K562 (cell line): ENCODE measurements at regions not wholly inside any gene's neighbourhood (a gene's known extent, or its start where the extent isn't known, plus 50 kb on each side); places are given as distances from the start of the nearest gene placed in this dataset.

Experiments
- ATAC-seq: fragments of 200-7000 bp; cut with Tn5 transposase; 3 replicates; pipeline ENCODE4 v1.9.1; 2020; ENCODE audit warnings: moderate library complexity
- BruUV-seq: library from RNA; stranded (reverse); fragments of 400-500 nt; replicated peaks from 2 replicates; lab custom pipeline; 2021; lab: Mats Ljungman, UMichigan
- CTCF ChIA-PET: fragments of 300-600 bp; formaldehyde crosslinking; extraction: SDS; loops from one replicate; lab custom pipeline; 2021; ENCODE audit warnings: low intra/inter-chr PET ratio; lab: Yijun Ruan, JAX
- POLR2A ChIA-PET: fragments of 300-600, 350-650 bp; sonication (Branson Sonifier 250); formaldehyde crosslinking; extraction: SDS; loops from one replicate; lab custom pipeline; 2021; ENCODE audit warnings: antibody characterized with exemption, inconsistent platforms; lab: Yijun Ruan, JAX
- DNase-seq, 4 experiments: peaks; one replicate each; pipeline versions ENCODE4 v3.0.0 to v3.0.0-alpha.2; 2011 to 2018; ENCODE audit warnings: low spot score in 3 of 4, mixed read lengths in 3 of 4; ENCODE audit errors: extremely low read depth in 1 of 4
- FAIRE-seq: peaks from 2 replicates; lab custom pipeline; 2011; peaks lifted over from hg19 to GRCh38; lab: Jason Lieb, UNC
- H2AFZ ChIP-seq: 2 replicates; pipeline ENCODE4 v1.6.0; 2011; ENCODE audit warnings: low read depth, low read length, control low read depth, inconsistent platforms
- H3K27ac ChIP-seq: fragments of 200-600 bp; 3 replicates; pipeline ENCODE4 v1.8.0; 2011; ENCODE audit warnings: low read depth, mild to moderate bottlenecking, control low read depth, inconsistent platforms, low read length, moderate library complexity, mixed read lengths; ENCODE audit errors: extremely low read depth
- H3K27me3 ChIP-seq, 2 experiments: fragments of 300-600 bp in 1 of 2; 2 replicates in 1 of 2; 3 replicates in 1 of 2; pipeline versions ENCODE4 v1.6.0 to v1.8.0; 2011; ENCODE audit warnings: inconsistent platforms in 2 of 2, low read length in 2 of 2, mild to moderate bottlenecking in 1 of 2, mixed read lengths in 1 of 2, moderate library complexity in 1 of 2; ENCODE audit not compliant: control insufficient read depth in 2 of 2, insufficient read depth in 2 of 2
- H3K36me3 ChIP-seq: fragments of 300-600 bp; 3 replicates; pipeline ENCODE4 v1.8.0; 2011; ENCODE audit warnings: mild to moderate bottlenecking, low read length, inconsistent platforms; ENCODE audit not compliant: control insufficient read depth, insufficient read depth
- H3K4me1 ChIP-seq, 2 experiments: fragments of 200-600 bp in 1 of 2; replicated peaks in 1 of 2; 2 replicates in 1 of 2; 3 replicates in 1 of 2; pipeline versions ENCODE4 v1.5.1 to v1.8.0; 2011; ENCODE audit warnings: inconsistent platforms in 2 of 2, low read length in 2 of 2, mild to moderate bottlenecking in 1 of 2, mixed read lengths in 1 of 2, moderate library complexity in 1 of 2; ENCODE audit not compliant: control insufficient read depth in 2 of 2, insufficient read depth in 2 of 2
- H3K4me2 ChIP-seq: 2 replicates; pipeline ENCODE4 v1.6.1; 2011; ENCODE audit warnings: low read length, control low read depth, inconsistent platforms, mixed read lengths; ENCODE audit not compliant: insufficient read depth
- H3K4me3 ChIP-seq: fragments of 200-600 bp; sonication (generic), shearing (Covaris generic); 2 replicates; pipeline ENCODE4 v1.5.1; 2016; ENCODE audit warnings: control low read depth, inconsistent platforms
- H3K79me2 ChIP-seq: fragments of 200-600 bp; 3 replicates; pipeline ENCODE4 v1.8.0; 2011; ENCODE audit warnings: low read length, inconsistent platforms; ENCODE audit not compliant: control insufficient read depth, insufficient read depth
- H3K9ac ChIP-seq, 2 experiments: 2 replicates each; pipeline versions ENCODE4 v1.6.0 to v1.6.1; 2011; ENCODE audit warnings: low read depth in 2 of 2, low read length in 2 of 2, control low read depth in 1 of 2, inconsistent platforms in 1 of 2, mild to moderate bottlenecking in 1 of 2, mixed read lengths in 1 of 2; ENCODE audit not compliant: insufficient read depth in 1 of 2
- H3K9me1 ChIP-seq: one replicate; pipeline ENCODE4 v1.6.0; 2011; ENCODE audit warnings: inconsistent platforms, mild to moderate bottlenecking, low read length, moderate library complexity; ENCODE audit not compliant: control insufficient read depth, insufficient read depth
- H3K9me3 ChIP-seq: replicated peaks from 2 replicates; pipeline ENCODE4 v1.5.1; 2011; ENCODE audit warnings: low read depth, low read length, inconsistent platforms; ENCODE audit not compliant: control insufficient read depth, insufficient read depth
- H4K20me1 ChIP-seq: replicated peaks from 2 replicates; pipeline ENCODE4 v1.6.1; 2011; ENCODE audit warnings: low read length, inconsistent platforms, mixed read lengths; ENCODE audit not compliant: control insufficient read depth, insufficient read depth
- ARHGAP35 ChIP-seq: fragments of 450-650 bp; IDR thresholded peaks from 2 replicates; pipeline ENCODE4 v1.6.1; 2018; ENCODE audit not compliant: partially characterized antibody
- CBX8 ChIP-seq: fragments of 200-600 bp; sonication (generic); IDR thresholded peaks from 2 replicates; pipeline ENCODE4 v1.6.1; 2012; ENCODE audit warnings: borderline replicate concordance, mixed run types, low read depth, mild to moderate bottlenecking, moderate library complexity, mixed read lengths, low read length, control low read depth, inconsistent platforms; ENCODE audit not compliant: poor library complexity, severe bottlenecking; ENCODE audit errors: extremely low read depth
- CSDE1 ChIP-seq, 2 experiments: fragments of 450-650 bp; IDR thresholded peaks; 2 replicates each; pipeline ENCODE4 v1.6.1; 2016; ENCODE audit warnings: mild to moderate bottlenecking in 1 of 2
- MAFK ChIP-seq: IDR thresholded peaks from 2 replicates; pipeline ENCODE4 v1.6.1; 2011; ENCODE audit warnings: low read length, improper control_type of control experiment
- NCOR1 ChIP-seq: fragments of 450-650 bp; IDR thresholded peaks from 2 replicates; pipeline ENCODE4 v1.6.1; 2016; ENCODE audit warnings: mild to moderate bottlenecking, moderate library complexity
- RBM15 ChIP-seq: fragments of 200-400 bp; formaldehyde crosslinking; IDR thresholded peaks from 2 replicates; pipeline ENCODE4 v1.6.1; 2018; ENCODE audit warnings: mild to moderate bottlenecking, low read length, moderate library complexity; ENCODE audit not compliant: insufficient read depth
- SETDB1 ChIP-seq: IDR thresholded peaks from one replicate; pipeline ENCODE4 v1.6.1; 2012; ENCODE audit warnings: low read length, control low read depth, inconsistent platforms
- SP2 ChIP-seq: IDR thresholded peaks from 2 replicates; pipeline ENCODE4 v1.6.1; 2011; ENCODE audit warnings: mild to moderate bottlenecking, low read depth, low read length, moderate library complexity; ENCODE audit not compliant: poor library complexity, severe bottlenecking; ENCODE audit errors: extremely low read depth
- SPI1 ChIP-seq: IDR thresholded peaks from 2 replicates; pipeline ENCODE4 v1.6.1; 2011; ENCODE audit warnings: low read depth, low read length, control low read depth, borderline replicate concordance
- WGBS: fragments of 100-300 bp; shearing (Covaris generic); methylation state at CpG from one replicate; pipeline ENCODE4 v1.1.6; 2016; ENCODE audit warnings: low coverage, mixed read lengths; ENCODE audit not compliant: insufficient coverage; ENCODE audit errors: missing lambda C conversion rate; 5-methylcytosine and 5-hydroxymethylcytosine counted together
- in situ Hi-C: fragments of 300-500 bp; cut with MboI; formaldehyde crosslinking; loops from 4 replicates; pipeline ENCODE4 v1.15.0; 2018; ENCODE audit warnings: inconsistent platforms, mixed read lengths
- intact Hi-C: fragments of 100-400 bp; cut with micrococcal nuclease; formaldehyde crosslinking; loops from 2 replicates; pipeline ENCODE4 v1.14.2; 2022
- TF ChIP-seq, protein P1 (sequence below): sonication (generic); formaldehyde crosslinking; IDR thresholded peaks from 2 replicates; pipeline ENCODE4 v1.8.0; 2023; ENCODE audit warnings: missing genetic modification reagents, mild to moderate bottlenecking, borderline replicate concordance

DNA sequence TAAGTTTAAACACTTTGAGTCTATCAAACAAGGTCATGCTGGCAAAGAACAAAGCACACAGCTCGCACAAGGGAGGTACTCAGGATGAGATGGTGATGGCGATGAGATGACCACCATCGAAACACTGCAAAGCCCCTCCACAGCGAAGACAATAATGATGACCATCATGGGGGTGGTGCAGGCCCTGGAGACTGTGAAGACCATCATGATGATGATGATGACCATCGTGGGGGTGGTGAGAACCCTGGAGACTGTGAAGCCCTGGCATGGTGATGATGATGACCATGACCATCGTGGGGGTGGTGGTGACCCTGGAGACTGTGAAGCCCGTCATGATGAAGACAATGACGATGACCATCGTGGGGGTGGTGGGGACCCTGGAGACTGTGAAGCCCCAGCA, 81.6 kb upstream of the SALL3 start:
- intact Hi-C loops (no loop called here), in situ Hi-C loops (no loop called here)
- no peaks in the 10 kb centered on the region for H3K9me3 ChIP-seq
- no peak overlapping the region for H3K4me3 ChIP-seq
- no peaks in the 10 kb centered on the region for H3K9me1 ChIP-seq
- H3K27me3 ChIP-seq = peaks cover 0 to 30% of the 10 kb centered on the region in 2 experiments; a peak in 2 of 5 replicates
- H3K79me2 ChIP-seq = no peaks in the 10 kb centered on the region
- no peak for ATAC-seq
- no peak overlapping the region for H3K9ac ChIP-seq
- no peak for DNase-seq
- TF ChIP-seq SPI1 = no peak
- no peak for TF ChIP-seq SP2
- TF ChIP-seq CBX8 = no peak
- TF ChIP-seq RBM15 = no peak
- TF ChIP-seq, protein P1, sequence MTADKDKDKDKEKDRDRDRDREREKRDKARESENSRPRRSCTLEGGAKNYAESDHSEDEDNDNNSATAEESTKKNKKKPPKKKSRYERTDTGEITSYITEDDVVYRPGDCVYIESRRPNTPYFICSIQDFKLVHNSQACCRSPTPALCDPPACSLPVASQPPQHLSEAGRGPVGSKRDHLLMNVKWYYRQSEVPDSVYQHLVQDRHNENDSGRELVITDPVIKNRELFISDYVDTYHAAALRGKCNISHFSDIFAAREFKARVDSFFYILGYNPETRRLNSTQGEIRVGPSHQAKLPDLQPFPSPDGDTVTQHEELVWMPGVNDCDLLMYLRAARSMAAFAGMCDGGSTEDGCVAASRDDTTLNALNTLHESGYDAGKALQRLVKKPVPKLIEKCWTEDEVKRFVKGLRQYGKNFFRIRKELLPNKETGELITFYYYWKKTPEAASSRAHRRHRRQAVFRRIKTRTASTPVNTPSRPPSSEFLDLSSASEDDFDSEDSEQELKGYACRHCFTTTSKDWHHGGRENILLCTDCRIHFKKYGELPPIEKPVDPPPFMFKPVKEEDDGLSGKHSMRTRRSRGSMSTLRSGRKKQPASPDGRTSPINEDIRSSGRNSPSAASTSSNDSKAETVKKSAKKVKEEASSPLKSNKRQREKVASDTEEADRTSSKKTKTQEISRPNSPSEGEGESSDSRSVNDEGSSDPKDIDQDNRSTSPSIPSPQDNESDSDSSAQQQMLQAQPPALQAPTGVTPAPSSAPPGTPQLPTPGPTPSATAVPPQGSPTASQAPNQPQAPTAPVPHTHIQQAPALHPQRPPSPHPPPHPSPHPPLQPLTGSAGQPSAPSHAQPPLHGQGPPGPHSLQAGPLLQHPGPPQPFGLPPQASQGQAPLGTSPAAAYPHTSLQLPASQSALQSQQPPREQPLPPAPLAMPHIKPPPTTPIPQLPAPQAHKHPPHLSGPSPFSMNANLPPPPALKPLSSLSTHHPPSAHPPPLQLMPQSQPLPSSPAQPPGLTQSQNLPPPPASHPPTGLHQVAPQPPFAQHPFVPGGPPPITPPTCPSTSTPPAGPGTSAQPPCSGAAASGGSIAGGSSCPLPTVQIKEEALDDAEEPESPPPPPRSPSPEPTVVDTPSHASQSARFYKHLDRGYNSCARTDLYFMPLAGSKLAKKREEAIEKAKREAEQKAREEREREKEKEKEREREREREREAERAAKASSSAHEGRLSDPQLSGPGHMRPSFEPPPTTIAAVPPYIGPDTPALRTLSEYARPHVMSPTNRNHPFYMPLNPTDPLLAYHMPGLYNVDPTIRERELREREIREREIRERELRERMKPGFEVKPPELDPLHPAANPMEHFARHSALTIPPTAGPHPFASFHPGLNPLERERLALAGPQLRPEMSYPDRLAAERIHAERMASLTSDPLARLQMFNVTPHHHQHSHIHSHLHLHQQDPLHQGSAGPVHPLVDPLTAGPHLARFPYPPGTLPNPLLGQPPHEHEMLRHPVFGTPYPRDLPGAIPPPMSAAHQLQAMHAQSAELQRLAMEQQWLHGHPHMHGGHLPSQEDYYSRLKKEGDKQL (CRISPR knock-in tag) = no peak
- TF ChIP-seq SETDB1 = no peak
- no peak for TF ChIP-seq ARHGAP35
- TF ChIP-seq NCOR1 = no peak
- TF ChIP-seq MAFK = no peak
- no peak for TF ChIP-seq CSDE1 (IDR thresholded peaks at IDR 0.05)
- 1% methylated on average over 9 of the region's 9 CpGs for WGBS
- H3K4me1 ChIP-seq = no peaks in the 10 kb centered on the region
- H3K36me3 ChIP-seq = no peaks in the 10 kb centered on the region
- H3K4me2 ChIP-seq = no peak overlapping the region
- POLR2A ChIA-PET = no interaction called here
- BruUV-seq = no TSS peak
- CTCF ChIA-PET = no interaction called here
- no peak overlapping the region for H3K27ac ChIP-seq
- FAIRE-seq = no peak
- no peaks in the 10 kb centered on the region for H4K20me1 ChIP-seq
- no peak overlapping the region for H2AFZ ChIP-seq
